Neural progenitor cell (in vitro differentiated cells): ENCODE measurements at regions not wholly inside any gene's neighbourhood (a gene's known extent, or its start where the extent isn't known, plus 50 kb on each side); places are given as distances from the start of the nearest gene placed in this dataset.

ENCODE experiments used
- CTCF ChIP-seq: fragments of 200-600 bp; sonication (generic); IDR thresholded peaks from 2 replicates; pipeline ENCODE4 v1.5.1; 2017; ENCODE audit warnings: antibody characterized with exemption, mild to moderate bottlenecking
- EZH2phosphoT487 ChIP-seq: fragments of 200-600 bp; sonication (generic); IDR thresholded peaks from 2 replicates; pipeline ENCODE4 v1.6.1; 2017; ENCODE audit warnings: antibody characterized with exemption

GRCh38 chr12:58537278-58537677 lies 383.0 kb downstream of the LRIG3 start:
- TF ChIP-seq EZH2phosphoT487, result no peak
- no peak for TF ChIP-seq CTCF
